ENCODE measurements at regions not wholly inside any gene's neighbourhood (a gene's known extent, or its start where the extent isn't known, plus 50 kb on each side); places are given as distances from the start of the nearest gene placed in this dataset.

DNA sequence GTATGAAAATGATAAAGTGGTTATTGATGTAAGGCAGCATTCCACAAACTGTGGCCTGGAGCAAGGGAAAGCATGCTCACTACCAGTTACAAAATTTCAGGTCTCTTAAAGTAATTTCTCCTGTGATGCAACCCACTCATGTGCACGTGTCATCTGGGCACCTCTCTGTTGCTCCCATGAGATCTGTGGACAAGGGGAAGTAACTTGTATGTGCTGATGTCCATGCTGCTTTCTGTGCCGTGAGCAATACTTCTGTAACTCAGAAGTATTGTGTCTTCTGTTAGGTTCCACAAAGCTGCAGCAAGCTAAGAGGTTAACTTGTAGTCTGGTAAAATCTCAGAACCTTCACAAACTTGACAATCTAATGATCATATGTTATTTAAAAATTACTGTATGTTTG, 930.0 kb upstream of the SLITRK6 start:
- TF ChIP-seq MAX (IDR thresholded peaks at IDR 0.05) (no peak), ZBTB7A (IDR thresholded peaks at IDR 0.05; ENCODE audit: low read depth) (no peak), REST (IDR thresholded peaks at IDR 0.05; ENCODE audit: low read depth) (no peak), FOXM1 (IDR thresholded peaks at IDR 0.05; ENCODE audit: borderline replicate concordance, low read depth) (no peak), RAD21 (IDR thresholded peaks at IDR 0.05; ENCODE audit: low read depth) (no peak), CEBPB (IDR thresholded peaks at IDR 0.05) (no peak), TAF1 (IDR thresholded peaks at IDR 0.05; ENCODE audit: low read depth) (no peak)
- TF ChIP-seq, protein P1, sequence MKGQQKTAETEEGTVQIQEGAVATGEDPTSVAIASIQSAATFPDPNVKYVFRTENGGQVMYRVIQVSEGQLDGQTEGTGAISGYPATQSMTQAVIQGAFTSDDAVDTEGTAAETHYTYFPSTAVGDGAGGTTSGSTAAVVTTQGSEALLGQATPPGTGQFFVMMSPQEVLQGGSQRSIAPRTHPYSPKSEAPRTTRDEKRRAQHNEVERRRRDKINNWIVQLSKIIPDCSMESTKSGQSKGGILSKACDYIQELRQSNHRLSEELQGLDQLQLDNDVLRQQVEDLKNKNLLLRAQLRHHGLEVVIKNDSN (IDR thresholded peaks at IDR 0.05) = no peak

Data from Ishikawa (cell line).